SU-DHL-6 (cell line): ENCODE measurements at regions not wholly inside any gene's neighbourhood (a gene's known extent, or its start where the extent isn't known, plus 50 kb on each side); places are given as distances from the start of the nearest gene placed in this dataset.

Source experiments
- EZH2phosphoT487 ChIP-seq: fragments of 200-600 bp; sonication (generic), shearing (Covaris generic); conservative IDR thresholded peaks from 2 replicates; pipeline ENCODE4 v1.6.1; 2018; ENCODE audit warnings: mild to moderate bottlenecking, antibody characterized with exemption, low read length, moderate library complexity, mixed read lengths
- TF ChIP-seq, protein P1 (sequence below): fragments of 200-600 bp; sonication (generic); IDR thresholded peaks from one replicate; pipeline ENCODE4 v1.5.1; 2017; ENCODE audit warnings: antibody characterized with exemption, mild to moderate bottlenecking, low read length, moderate library complexity; ENCODE audit not compliant: insufficient read depth, poor library complexity, severe bottlenecking

DNA sequence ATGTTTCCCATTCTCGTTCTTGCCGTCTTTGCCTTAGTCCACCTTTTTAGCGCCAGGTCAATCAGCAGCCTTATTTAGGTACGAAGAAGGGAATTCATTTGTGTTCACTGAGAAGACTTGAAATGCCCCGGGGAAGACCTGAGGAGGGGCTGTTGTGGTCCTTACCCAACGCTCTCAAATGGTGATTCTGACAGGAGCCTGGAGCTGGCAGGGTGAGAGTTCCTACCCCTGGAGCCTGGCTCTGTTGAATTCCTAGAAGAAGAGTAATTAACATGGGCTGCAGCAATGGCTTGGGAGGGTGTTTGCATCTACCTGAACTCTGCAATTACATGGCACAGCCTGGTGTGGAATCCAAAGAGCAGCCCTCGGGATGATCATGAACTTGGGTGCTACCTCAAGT lies 76.9 kb upstream of the DSCAM start:
- TF ChIP-seq, protein P1, sequence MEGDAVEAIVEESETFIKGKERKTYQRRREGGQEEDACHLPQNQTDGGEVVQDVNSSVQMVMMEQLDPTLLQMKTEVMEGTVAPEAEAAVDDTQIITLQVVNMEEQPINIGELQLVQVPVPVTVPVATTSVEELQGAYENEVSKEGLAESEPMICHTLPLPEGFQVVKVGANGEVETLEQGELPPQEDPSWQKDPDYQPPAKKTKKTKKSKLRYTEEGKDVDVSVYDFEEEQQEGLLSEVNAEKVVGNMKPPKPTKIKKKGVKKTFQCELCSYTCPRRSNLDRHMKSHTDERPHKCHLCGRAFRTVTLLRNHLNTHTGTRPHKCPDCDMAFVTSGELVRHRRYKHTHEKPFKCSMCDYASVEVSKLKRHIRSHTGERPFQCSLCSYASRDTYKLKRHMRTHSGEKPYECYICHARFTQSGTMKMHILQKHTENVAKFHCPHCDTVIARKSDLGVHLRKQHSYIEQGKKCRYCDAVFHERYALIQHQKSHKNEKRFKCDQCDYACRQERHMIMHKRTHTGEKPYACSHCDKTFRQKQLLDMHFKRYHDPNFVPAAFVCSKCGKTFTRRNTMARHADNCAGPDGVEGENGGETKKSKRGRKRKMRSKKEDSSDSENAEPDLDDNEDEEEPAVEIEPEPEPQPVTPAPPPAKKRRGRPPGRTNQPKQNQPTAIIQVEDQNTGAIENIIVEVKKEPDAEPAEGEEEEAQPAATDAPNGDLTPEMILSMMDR: no peak
- TF ChIP-seq EZH2phosphoT487: no peak
